Transverse colon (tissue), 4 donors: ENCODE measurements at regions not wholly inside any gene's neighbourhood (a gene's known extent, or its start where the extent isn't known, plus 50 kb on each side); places are given as distances from the start of the nearest gene placed in this dataset.

ENCODE experiments used
- DNase-seq: peaks from one replicate; pipeline ENCODE4 v3.0.0-alpha.2; 2019
- H3K27ac ChIP-seq, 4 donors: fragments of 200-600 bp; sonication (generic); 2 replicates each; pipeline ENCODE4 v1.5.1; 2016 to 2018; ENCODE audit warnings: inconsistent platforms in 4 of 4
- H3K27me3 ChIP-seq: fragments of 200-600 bp; sonication (generic); 2 replicates; pipeline ENCODE4 v1.5.1; 2017; ENCODE audit warnings: inconsistent platforms
- H3K36me3 ChIP-seq, 4 donors: fragments of 200-600 bp; sonication (generic); 2 replicates each; pipeline ENCODE4 v1.5.1; 2017 to 2019; ENCODE audit warnings: inconsistent platforms in 4 of 4
- H3K4me1 ChIP-seq, 4 donors: fragments of 200-600 bp; sonication (generic); 2 replicates each; pipeline ENCODE4 v1.5.1; 2017 to 2020; ENCODE audit warnings: inconsistent platforms in 4 of 4
- H3K4me3 ChIP-seq, 4 donors: fragments of 200-600 bp; sonication (generic); 1 replicate in 1 of 4; 2 replicates in 3 of 4; pipeline versions ENCODE4 v1.5.1 to v1.6.1; 2017 to 2019; ENCODE audit warnings: inconsistent platforms in 4 of 4
- H3K9me3 ChIP-seq, 2 donors: fragments of 200-600 bp; sonication (generic); 2 replicates each; pipeline ENCODE4 v1.5.1; 2017 to 2019; ENCODE audit warnings: inconsistent platforms in 2 of 2
- EP300 ChIP-seq: sonication (generic); formaldehyde crosslinking; IDR thresholded peaks from one replicate; pipeline ENCODE4 v1.6.1; 2017; ENCODE audit warnings: antibody characterized with exemption, low read depth
- POLR2A ChIP-seq: fragments of 450-650 bp; IDR thresholded peaks from one replicate; pipeline ENCODE4 v1.6.1; 2016; ENCODE audit warnings: antibody characterized with exemption, mild to moderate bottlenecking, moderate library complexity
- POLR2AphosphoS5 ChIP-seq, 3 donors: sonication (generic); formaldehyde crosslinking; IDR thresholded peaks; one replicate each; pipeline ENCODE4 v1.6.1; 2016; ENCODE audit warnings: antibody characterized with exemption in 3 of 3
- WGBS, 2 donors: methylation state at CpG; one replicate each; pipeline ENCODE4 v1.1.5; 2018; ENCODE audit warnings: low coverage in 1 of 2; 5-methylcytosine and 5-hydroxymethylcytosine counted together
- in situ Hi-C, 4 donors: fragments of 200-750 bp; cut with MboI; loops; one replicate each; pipeline versions ENCODE4 v1.15.0 to v1.15.1; 2017; ENCODE audit warnings: low sequenced_read_pairs in 3 of 4, low pct_ligation_motif_present in 1 of 4, low pct_unique_long_range_greater_than_20kb in 1 of 4
- intact Hi-C: fragments of 100-400 bp; cut with DNase I; formaldehyde crosslinking; loops from one replicate; pipeline ENCODE4 v1.15.1; 2023; ENCODE audit warnings: low total_unique reads
- TF ChIP-seq, protein P1 (sequence below), 5 experiments: fragments of 200-600 bp in 3 of 5; fragments of 450-650 bp in 2 of 5; sonication (generic) in 3 of 5; IDR thresholded peaks; 1 replicate in 2 of 5; 2 replicates in 3 of 5; pipeline ENCODE4 v1.5.1; 2016 to 2017; ENCODE audit warnings: antibody characterized with exemption in 5 of 5, inconsistent platforms in 3 of 5, mild to moderate bottlenecking in 2 of 5, moderate library complexity in 1 of 5

GRCh38 chrX:13372203-13372980 lies 52.5 kb upstream of the ATXN3L start:
- in situ Hi-C loops: no loop called here
- no peaks in the 10 kb centered on the region for H3K36me3 ChIP-seq
- H3K4me3 ChIP-seq: no peak overlapping the region
- no peak for DNase-seq
- 86 to 100% methylated on average over 1 to 2 of the region's 2 CpGs for WGBS, 2 donors
- no peaks in the 10 kb centered on the region for H3K9me3 ChIP-seq
- H3K27ac ChIP-seq: no peak overlapping the region
- intact Hi-C loops: no loop called here
- no peaks in the 10 kb centered on the region for H3K4me1 ChIP-seq
- TF ChIP-seq, protein P1, sequence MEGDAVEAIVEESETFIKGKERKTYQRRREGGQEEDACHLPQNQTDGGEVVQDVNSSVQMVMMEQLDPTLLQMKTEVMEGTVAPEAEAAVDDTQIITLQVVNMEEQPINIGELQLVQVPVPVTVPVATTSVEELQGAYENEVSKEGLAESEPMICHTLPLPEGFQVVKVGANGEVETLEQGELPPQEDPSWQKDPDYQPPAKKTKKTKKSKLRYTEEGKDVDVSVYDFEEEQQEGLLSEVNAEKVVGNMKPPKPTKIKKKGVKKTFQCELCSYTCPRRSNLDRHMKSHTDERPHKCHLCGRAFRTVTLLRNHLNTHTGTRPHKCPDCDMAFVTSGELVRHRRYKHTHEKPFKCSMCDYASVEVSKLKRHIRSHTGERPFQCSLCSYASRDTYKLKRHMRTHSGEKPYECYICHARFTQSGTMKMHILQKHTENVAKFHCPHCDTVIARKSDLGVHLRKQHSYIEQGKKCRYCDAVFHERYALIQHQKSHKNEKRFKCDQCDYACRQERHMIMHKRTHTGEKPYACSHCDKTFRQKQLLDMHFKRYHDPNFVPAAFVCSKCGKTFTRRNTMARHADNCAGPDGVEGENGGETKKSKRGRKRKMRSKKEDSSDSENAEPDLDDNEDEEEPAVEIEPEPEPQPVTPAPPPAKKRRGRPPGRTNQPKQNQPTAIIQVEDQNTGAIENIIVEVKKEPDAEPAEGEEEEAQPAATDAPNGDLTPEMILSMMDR (IDR thresholded peaks at IDR 0.05): no peak
- TF ChIP-seq POLR2A (no peak), EP300 (no peak), POLR2AphosphoS5 (IDR thresholded peaks at IDR 0.05) (no peak)
- H3K27me3 ChIP-seq: no peaks in the 10 kb centered on the region

- Histone ChIP-seq H3K4me3 (no peak overlapping the region), H3K9me3 (no peaks in the 10 kb centered on the region), H3K36me3 (no peaks in the 10 kb centered on the region), H3K27me3 (no peaks in the 10 kb centered on the region), H3K27ac (no peak overlapping the region), H3K4me1 (no peaks in the 10 kb centered on the region)
- in situ Hi-C loops (no loop called here), intact Hi-C loops (no loop called here)
- no peak for TF ChIP-seq POLR2AphosphoS5 (IDR thresholded peaks at IDR 0.05)
- no peak for TF ChIP-seq POLR2A
- TF ChIP-seq, protein P1 (IDR thresholded peaks at IDR 0.05): no peak
- no peak for TF ChIP-seq EP300
- no peak for DNase-seq
These were observed 51.3 kb upstream of the ATXN3L start for GRCh38 chrX:13371186-13371585.

DNA sequence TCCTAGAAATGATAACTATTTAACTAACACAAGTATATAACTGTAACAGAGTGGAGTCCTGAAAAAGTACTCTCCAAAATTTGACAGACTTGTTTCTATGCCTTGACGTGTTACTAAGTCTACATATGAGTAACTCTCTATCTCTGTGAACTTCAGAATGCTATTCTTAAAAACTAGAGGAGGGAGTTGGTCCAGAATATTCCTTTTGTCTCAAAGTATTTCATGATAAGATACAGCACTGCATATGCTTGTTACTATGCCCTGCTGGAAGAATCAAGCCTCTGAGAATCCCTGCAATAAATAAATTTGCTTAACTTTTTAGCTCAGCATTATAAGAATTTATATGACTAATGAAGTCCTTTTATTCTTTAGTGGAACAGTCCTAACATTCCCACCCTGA lies 50.9 kb upstream of the ATXN3L start:
- H3K36me3 ChIP-seq: no peaks in the 10 kb centered on the region
- 57 to 61% methylated on average over 1 of the region's 1 CpG for WGBS, 2 donors
- no peak overlapping the region for H3K27ac ChIP-seq
- TF ChIP-seq POLR2AphosphoS5 (IDR thresholded peaks at IDR 0.05): no peak
- no peak for TF ChIP-seq POLR2A
- TF ChIP-seq EP300: no peak
- TF ChIP-seq, protein P1 (IDR thresholded peaks at IDR 0.05): no peak
- no peaks in the 10 kb centered on the region for H3K9me3 ChIP-seq
- no peak for DNase-seq
- no peaks in the 10 kb centered on the region for H3K4me1 ChIP-seq
- intact Hi-C loops: no loop called here
- no peak overlapping the region for H3K4me3 ChIP-seq
- no peaks in the 10 kb centered on the region for H3K27me3 ChIP-seq
- in situ Hi-C loops: no loop called here
